ENCODE measurements at regions not wholly inside any gene's neighbourhood (a gene's known extent, or its start where the extent isn't known, plus 50 kb on each side); places are given as distances from the start of the nearest gene placed in this dataset.

DNA sequence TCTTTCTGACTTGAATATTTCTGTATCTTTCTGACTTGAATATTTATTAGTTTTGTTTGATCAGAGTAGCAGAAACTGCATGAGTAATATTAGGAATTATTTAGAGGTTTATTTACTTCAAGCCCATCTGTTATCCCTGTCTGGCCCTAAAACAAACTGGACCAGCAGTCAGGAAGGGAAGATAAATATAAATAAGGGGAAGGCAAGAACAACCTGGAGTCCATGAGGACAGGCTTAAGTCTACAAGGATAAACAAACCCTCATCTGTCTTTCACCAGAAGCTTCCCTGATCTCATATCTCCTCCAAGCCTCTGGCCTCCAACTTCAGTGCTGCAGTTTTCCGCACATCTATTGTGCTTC, 524.9 kb downstream of the CENPC start:
- TF ChIP-seq, protein P1, sequence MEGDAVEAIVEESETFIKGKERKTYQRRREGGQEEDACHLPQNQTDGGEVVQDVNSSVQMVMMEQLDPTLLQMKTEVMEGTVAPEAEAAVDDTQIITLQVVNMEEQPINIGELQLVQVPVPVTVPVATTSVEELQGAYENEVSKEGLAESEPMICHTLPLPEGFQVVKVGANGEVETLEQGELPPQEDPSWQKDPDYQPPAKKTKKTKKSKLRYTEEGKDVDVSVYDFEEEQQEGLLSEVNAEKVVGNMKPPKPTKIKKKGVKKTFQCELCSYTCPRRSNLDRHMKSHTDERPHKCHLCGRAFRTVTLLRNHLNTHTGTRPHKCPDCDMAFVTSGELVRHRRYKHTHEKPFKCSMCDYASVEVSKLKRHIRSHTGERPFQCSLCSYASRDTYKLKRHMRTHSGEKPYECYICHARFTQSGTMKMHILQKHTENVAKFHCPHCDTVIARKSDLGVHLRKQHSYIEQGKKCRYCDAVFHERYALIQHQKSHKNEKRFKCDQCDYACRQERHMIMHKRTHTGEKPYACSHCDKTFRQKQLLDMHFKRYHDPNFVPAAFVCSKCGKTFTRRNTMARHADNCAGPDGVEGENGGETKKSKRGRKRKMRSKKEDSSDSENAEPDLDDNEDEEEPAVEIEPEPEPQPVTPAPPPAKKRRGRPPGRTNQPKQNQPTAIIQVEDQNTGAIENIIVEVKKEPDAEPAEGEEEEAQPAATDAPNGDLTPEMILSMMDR (conservative IDR thresholded peaks at IDR 0.05; ENCODE audit: low read length) = no peak
- TF ChIP-seq EZH2phosphoT487 (IDR thresholded peaks at IDR 0.05; ENCODE audit: borderline replicate concordance) = no peak
